GM18861 (cell line): ENCODE measurements at regions not wholly inside any gene's neighbourhood (a gene's known extent, or its start where the extent isn't known, plus 50 kb on each side); places are given as distances from the start of the nearest gene placed in this dataset.

Experiments used
- ATAC-seq: cut with Tn5 transposase; IDR thresholded peaks from one replicate; pipeline ENCODE4 v1.9.1; 2021; ENCODE audit not compliant: unreplicated experiment

GRCh38 chr10:71138166-71138830 is 74.1 kb upstream of the UNC5B start:
- ATAC-seq, result no peak

- no peak for ATAC-seq
Observed at GRCh38 chr10:71141528-71141927, 70.8 kb upstream of the UNC5B start.

- no peak for ATAC-seq
Observed at GRCh38 chr10:71143170-71143569, 69.2 kb upstream of the UNC5B start.

- ATAC-seq, result no peak
Observed at GRCh38 chr10:71143610-71144009, 68.8 kb upstream of the UNC5B start.

- no peak for ATAC-seq
Observed at GRCh38 chr10:71144824-71145223, 67.5 kb upstream of the UNC5B start.

- ATAC-seq, result no peak
Observed at GRCh38 chr10:71145352-71145945, 66.9 kb upstream of the UNC5B start.

GRCh38 chr10:71150796-71151195 is 61.6 kb upstream of the UNC5B start:
- no peak for ATAC-seq

- no peak for ATAC-seq
Observed at GRCh38 chr10:71152043-71152442, 60.3 kb upstream of the UNC5B start.

- no peak for ATAC-seq
Observed at GRCh38 chr10:71156436-71156835, 55.9 kb upstream of the UNC5B start.

GRCh38 chr10:71157435-71157834 is 54.9 kb upstream of the UNC5B start:
- no peak for ATAC-seq

- no peak for ATAC-seq
Observed at GRCh38 chr10:71158251-71158650, 54.1 kb upstream of the UNC5B start.

- no peak for ATAC-seq
Observed at GRCh38 chr10:71158902-71159301, 53.5 kb upstream of the UNC5B start.

GRCh38 chr10:71159892-71160291 is 52.5 kb upstream of the UNC5B start:
- ATAC-seq, result no peak

GRCh38 chr10:71161425-71161824 is 50.9 kb upstream of the UNC5B start:
- ATAC-seq, result no peak
